ENCODE measurements at regions not wholly inside any gene's neighbourhood (a gene's known extent, or its start where the extent isn't known, plus 50 kb on each side); places are given as distances from the start of the nearest gene placed in this dataset.

- TF ChIP-seq CTCF (IDR thresholded peaks at IDR 0.05) (no peak), POLR2A (IDR thresholded peaks at IDR 0.05) (no peak)
These were observed 120.9 kb upstream of the NAMPT start for GRCh38 chr7:106405697-106406141.
